GM23338 (cell line): ENCODE measurements at regions not wholly inside any gene's neighbourhood (a gene's known extent, or its start where the extent isn't known, plus 50 kb on each side); places are given as distances from the start of the nearest gene placed in this dataset.

Experiments used
- CREB1 ChIP-seq: fragments of 250-450 bp; sonication (Bioruptor Pico); IDR thresholded peaks from 2 replicates; pipeline ENCODE4 v1.5.0; 2020; ENCODE audit warnings: low read depth, mild to moderate bottlenecking, moderate library complexity
- EZH2 ChIP-seq: fragments of 200-600 bp; sonication (generic); IDR thresholded peaks from one replicate; pipeline ENCODE4 v1.8.0; 2017; ENCODE audit warnings: antibody characterized with exemption, mild to moderate bottlenecking, low read depth; ENCODE audit not compliant: unreplicated experiment
- EZH2phosphoT487 ChIP-seq: fragments of 200-600 bp; sonication (generic); IDR thresholded peaks from one replicate; pipeline ENCODE4 v1.8.1; 2018; ENCODE audit warnings: antibody characterized with exemption; ENCODE audit not compliant: unreplicated experiment
- STAT1 ChIP-seq: IDR thresholded peaks from one replicate; pipeline ENCODE4 v1.6.1; 2016; ENCODE audit warnings: antibody characterized with exemption; ENCODE audit not compliant: unreplicated experiment
- ZNF114 ChIP-seq: fragments of 250-450 bp; sonication (Bioruptor Pico); IDR thresholded peaks from 2 replicates; pipeline ENCODE4 v1.5.0; 2020; ENCODE audit warnings: mild to moderate bottlenecking, moderate library complexity
- ZNF331 ChIP-seq: fragments of 250-450 bp; sonication (Bioruptor Pico); IDR thresholded peaks from 2 replicates; pipeline ENCODE4 v1.5.0; 2020; ENCODE audit warnings: low read depth, mild to moderate bottlenecking, moderate library complexity
- TF ChIP-seq, protein P1 (sequence below): fragments of 250-450 bp; sonication (Bioruptor Pico); IDR thresholded peaks from 2 replicates; pipeline ENCODE4 v1.5.0; 2020; ENCODE audit warnings: mild to moderate bottlenecking, moderate library complexity
- TF ChIP-seq, protein P2 (sequence below), 2 experiments: fragments of 200-600 bp in 1 of 2; sonication (generic) in 1 of 2; conservative IDR thresholded peaks; 2 replicates each; pipeline versions ENCODE4 v1.5.1 to v1.6.1; 2016 to 2017; ENCODE audit warnings: antibody characterized with exemption in 2 of 2, low read depth in 2 of 2, mild to moderate bottlenecking in 2 of 2, moderate library complexity in 1 of 2
- TF ChIP-seq, protein P3 (sequence below): IDR thresholded peaks from one replicate; pipeline ENCODE4 v1.6.1; 2018; ENCODE audit warnings: antibody characterized with exemption; ENCODE audit not compliant: unreplicated experiment

DNA sequence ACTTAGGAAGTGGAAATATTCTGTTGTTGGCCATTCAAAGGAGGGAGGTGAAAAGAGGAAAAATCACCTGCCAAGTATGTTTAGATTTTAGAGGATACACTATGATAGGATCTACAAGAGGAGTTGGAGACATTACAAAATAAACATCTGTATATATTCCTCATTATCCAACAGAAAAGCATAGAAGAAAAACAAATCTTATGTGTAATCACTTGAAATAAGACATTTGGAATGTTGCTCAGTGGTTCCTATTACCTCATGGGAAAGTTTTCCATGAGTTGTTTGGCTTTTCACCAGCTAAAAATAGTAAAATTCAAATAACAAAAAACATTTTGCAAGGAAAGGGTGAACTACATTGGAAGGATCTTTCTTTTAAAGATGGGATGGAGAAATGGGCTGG lies 76.7 kb upstream of the CARMIL1 start (continued):
- TF ChIP-seq, protein P1, sequence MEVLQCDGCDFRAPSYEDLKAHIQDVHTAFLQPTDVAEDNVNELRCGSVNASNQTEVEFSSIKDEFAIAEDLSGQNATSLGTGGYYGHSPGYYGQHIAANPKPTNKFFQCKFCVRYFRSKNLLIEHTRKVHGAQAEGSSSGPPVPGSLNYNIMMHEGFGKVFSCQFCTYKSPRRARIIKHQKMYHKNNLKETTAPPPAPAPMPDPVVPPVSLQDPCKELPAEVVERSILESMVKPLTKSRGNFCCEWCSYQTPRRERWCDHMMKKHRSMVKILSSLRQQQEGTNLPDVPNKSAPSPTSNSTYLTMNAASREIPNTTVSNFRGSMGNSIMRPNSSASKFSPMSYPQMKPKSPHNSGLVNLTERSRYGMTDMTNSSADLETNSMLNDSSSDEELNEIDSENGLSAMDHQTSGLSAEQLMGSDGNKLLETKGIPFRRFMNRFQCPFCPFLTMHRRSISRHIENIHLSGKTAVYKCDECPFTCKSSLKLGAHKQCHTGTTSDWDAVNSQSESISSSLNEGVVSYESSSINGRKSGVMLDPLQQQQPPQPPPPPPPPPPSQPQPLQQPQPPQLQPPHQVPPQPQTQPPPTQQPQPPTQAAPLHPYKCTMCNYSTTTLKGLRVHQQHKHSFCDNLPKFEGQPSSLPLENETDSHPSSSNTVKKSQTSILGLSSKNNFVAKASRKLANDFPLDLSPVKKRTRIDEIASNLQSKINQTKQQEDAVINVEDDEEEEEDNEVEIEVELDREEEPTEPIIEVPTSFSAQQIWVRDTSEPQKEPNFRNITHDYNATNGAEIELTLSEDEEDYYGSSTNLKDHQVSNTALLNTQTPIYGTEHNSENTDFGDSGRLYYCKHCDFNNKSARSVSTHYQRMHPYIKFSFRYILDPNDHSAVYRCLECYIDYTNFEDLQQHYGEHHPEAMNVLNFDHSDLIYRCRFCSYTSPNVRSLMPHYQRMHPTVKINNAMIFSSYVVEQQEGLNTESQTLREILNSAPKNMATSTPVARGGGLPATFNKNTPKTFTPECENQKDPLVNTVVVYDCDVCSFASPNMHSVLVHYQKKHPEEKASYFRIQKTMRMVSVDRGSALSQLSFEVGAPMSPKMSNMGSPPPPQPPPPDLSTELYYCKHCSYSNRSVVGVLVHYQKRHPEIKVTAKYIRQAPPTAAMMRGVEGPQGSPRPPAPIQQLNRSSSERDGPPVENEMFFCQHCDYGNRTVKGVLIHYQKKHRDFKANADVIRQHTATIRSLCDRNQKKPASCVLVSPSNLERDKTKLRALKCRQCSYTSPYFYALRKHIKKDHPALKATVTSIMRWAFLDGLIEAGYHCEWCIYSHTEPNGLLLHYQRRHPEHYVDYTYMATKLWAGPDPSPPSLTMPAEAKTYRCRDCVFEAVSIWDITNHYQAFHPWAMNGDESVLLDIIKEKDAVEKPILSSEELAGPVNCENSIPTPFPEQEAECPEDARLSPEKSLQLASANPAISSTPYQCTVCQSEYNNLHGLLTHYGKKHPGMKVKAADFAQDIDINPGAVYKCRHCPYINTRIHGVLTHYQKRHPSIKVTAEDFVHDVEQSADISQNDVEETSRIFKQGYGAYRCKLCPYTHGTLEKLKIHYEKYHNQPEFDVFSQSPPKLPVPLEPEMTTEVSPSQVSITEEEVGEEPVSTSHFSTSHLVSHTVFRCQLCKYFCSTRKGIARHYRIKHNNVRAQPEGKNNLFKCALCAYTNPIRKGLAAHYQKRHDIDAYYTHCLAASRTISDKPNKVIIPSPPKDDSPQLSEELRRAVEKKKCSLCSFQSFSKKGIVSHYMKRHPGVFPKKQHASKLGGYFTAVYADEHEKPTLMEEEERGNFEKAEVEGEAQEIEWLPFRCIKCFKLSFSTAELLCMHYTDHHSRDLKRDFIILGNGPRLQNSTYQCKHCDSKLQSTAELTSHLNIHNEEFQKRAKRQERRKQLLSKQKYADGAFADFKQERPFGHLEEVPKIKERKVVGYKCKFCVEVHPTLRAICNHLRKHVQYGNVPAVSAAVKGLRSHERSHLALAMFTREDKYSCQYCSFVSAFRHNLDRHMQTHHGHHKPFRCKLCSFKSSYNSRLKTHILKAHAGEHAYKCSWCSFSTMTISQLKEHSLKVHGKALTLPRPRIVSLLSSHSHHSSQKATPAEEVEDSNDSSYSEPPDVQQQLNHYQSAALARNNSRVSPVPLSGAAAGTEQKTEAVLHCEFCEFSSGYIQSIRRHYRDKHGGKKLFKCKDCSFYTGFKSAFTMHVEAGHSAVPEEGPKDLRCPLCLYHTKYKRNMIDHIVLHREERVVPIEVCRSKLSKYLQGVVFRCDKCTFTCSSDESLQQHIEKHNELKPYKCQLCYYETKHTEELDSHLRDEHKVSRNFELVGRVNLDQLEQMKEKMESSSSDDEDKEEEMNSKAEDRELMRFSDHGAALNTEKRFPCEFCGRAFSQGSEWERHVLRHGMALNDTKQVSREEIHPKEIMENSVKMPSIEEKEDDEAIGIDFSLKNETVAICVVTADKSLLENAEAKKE (CRISPR knock-in tag): no peak
- no peak for TF ChIP-seq EZH2phosphoT487
- TF ChIP-seq, protein P2, sequence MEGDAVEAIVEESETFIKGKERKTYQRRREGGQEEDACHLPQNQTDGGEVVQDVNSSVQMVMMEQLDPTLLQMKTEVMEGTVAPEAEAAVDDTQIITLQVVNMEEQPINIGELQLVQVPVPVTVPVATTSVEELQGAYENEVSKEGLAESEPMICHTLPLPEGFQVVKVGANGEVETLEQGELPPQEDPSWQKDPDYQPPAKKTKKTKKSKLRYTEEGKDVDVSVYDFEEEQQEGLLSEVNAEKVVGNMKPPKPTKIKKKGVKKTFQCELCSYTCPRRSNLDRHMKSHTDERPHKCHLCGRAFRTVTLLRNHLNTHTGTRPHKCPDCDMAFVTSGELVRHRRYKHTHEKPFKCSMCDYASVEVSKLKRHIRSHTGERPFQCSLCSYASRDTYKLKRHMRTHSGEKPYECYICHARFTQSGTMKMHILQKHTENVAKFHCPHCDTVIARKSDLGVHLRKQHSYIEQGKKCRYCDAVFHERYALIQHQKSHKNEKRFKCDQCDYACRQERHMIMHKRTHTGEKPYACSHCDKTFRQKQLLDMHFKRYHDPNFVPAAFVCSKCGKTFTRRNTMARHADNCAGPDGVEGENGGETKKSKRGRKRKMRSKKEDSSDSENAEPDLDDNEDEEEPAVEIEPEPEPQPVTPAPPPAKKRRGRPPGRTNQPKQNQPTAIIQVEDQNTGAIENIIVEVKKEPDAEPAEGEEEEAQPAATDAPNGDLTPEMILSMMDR (conservative IDR thresholded peaks at IDR 0.05; ENCODE audit: low read depth in 2 of 2): no peak
- TF ChIP-seq ZNF331: no peak
- TF ChIP-seq EZH2: no peak
- TF ChIP-seq STAT1: no peak
- TF ChIP-seq, protein P3, sequence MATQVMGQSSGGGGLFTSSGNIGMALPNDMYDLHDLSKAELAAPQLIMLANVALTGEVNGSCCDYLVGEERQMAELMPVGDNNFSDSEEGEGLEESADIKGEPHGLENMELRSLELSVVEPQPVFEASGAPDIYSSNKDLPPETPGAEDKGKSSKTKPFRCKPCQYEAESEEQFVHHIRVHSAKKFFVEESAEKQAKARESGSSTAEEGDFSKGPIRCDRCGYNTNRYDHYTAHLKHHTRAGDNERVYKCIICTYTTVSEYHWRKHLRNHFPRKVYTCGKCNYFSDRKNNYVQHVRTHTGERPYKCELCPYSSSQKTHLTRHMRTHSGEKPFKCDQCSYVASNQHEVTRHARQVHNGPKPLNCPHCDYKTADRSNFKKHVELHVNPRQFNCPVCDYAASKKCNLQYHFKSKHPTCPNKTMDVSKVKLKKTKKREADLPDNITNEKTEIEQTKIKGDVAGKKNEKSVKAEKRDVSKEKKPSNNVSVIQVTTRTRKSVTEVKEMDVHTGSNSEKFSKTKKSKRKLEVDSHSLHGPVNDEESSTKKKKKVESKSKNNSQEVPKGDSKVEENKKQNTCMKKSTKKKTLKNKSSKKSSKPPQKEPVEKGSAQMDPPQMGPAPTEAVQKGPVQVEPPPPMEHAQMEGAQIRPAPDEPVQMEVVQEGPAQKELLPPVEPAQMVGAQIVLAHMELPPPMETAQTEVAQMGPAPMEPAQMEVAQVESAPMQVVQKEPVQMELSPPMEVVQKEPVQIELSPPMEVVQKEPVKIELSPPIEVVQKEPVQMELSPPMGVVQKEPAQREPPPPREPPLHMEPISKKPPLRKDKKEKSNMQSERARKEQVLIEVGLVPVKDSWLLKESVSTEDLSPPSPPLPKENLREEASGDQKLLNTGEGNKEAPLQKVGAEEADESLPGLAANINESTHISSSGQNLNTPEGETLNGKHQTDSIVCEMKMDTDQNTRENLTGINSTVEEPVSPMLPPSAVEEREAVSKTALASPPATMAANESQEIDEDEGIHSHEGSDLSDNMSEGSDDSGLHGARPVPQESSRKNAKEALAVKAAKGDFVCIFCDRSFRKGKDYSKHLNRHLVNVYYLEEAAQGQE: no peak
- TF ChIP-seq CREB1 (CRISPR knock-in tag): no peak
- no peak for TF ChIP-seq ZNF114
